ENCODE measurements at regions not wholly inside any gene's neighbourhood (a gene's known extent, or its start where the extent isn't known, plus 50 kb on each side); places are given as distances from the start of the nearest gene placed in this dataset.

DNA sequence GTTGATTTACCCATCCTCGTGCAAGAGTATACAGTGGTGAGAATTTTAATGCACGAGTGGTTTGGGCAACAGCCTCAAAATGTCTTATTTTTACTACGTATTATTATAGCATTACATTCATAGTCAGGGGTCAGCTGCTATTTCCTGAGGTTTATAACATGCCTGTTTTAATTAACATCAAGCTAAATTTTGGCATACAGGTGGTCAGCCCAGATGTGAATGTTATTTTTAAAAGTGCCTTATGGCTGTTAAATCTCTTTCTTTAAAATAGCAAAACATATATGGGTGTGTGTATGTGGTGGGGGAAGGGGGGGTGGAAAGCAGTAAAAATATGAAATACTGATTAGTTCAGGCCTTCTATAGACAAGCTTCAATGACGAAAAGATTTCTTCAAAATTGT is 424.5 kb upstream of the CLINT1 start:
- Histone ChIP-seq H3K9me3 (ENCODE audit: low read length) (no peaks in the 10 kb centered on the region), H3K4me1 (ENCODE audit: insufficient read depth, low read length) (peaks cover 13% of the 10 kb centered on the region), H3K9ac (ENCODE audit: low read length) (no peak overlapping the region), H3K27me3 (ENCODE audit: control insufficient read depth in 1 of 2, insufficient read depth in 2 of 2, low read length in 2 of 2) (no peaks in the 10 kb centered on the region), H3K27ac (ENCODE audit: low read depth, low read length) (no peak overlapping the region), H3K36me3 (ENCODE audit: insufficient read depth, low read length) (no peaks in the 10 kb centered on the region), H3K4me3 (ENCODE audit: low read depth in 1 of 2, low read length in 2 of 2) (no peak overlapping the region)

DNA sequence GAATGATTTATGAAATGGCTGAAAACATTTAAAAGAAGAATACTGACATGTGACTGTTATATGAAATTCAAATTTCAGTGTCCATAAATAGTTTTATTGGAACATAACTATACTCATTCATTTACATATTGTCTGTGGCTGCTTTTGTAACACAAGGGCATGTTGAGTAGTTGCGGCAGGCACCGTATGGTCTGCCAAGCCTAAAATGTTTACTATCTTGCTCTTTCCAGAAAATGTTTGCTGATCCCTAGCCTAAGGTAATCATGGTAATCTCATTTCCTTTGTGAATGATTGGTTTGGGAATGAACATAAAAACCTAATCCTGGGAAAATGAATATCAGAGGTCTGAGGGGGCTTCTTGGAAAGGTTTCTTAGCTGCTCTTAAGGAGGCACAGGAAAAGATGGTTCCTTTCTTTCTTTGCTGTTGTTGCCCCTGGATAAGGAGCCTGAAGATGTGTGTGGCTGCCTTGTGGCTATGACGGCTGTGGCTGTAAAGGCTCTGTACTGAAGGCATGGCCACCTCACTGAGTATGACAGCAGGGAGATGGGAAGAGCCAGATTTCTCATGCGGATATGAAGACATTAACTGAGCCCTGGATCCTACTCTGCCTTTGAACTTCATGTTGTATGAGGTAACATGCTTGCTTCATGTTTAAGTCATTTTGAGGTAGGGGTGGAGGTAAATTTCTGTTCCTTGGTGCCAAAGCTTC is 419.4 kb upstream of the CLINT1 start:
- no peak overlapping the region for H3K27ac ChIP-seq (ENCODE audit: low read depth, low read length)
- H3K9ac ChIP-seq (ENCODE audit: low read length), result no peak overlapping the region
- no peaks in the 10 kb centered on the region for H3K4me1 ChIP-seq (ENCODE audit: insufficient read depth, low read length)
- no peaks in the 10 kb centered on the region for H3K36me3 ChIP-seq (ENCODE audit: insufficient read depth, low read length)
- no peaks in the 10 kb centered on the region for H3K27me3 ChIP-seq (ENCODE audit: control insufficient read depth in 1 of 2, insufficient read depth in 2 of 2, low read length in 2 of 2)
- no peaks in the 10 kb centered on the region for H3K9me3 ChIP-seq (ENCODE audit: low read length)
- no peak overlapping the region for H3K4me3 ChIP-seq (ENCODE audit: low read depth in 1 of 2, low read length in 2 of 2)

GRCh38 chr5:158277276-158277675 is 418.3 kb upstream of the CLINT1 start:
- Histone ChIP-seq H3K9ac (ENCODE audit: low read length) (no peak overlapping the region), H3K27ac (ENCODE audit: low read depth, low read length) (no peak overlapping the region), H3K27me3 (ENCODE audit: control insufficient read depth in 1 of 2, insufficient read depth in 2 of 2, low read length in 2 of 2) (no peaks in the 10 kb centered on the region), H3K9me3 (ENCODE audit: low read length) (no peaks in the 10 kb centered on the region), H3K4me3 (ENCODE audit: low read depth in 1 of 2, low read length in 2 of 2) (no peak overlapping the region), H3K4me1 (ENCODE audit: insufficient read depth, low read length) (no peaks in the 10 kb centered on the region), H3K36me3 (ENCODE audit: insufficient read depth, low read length) (no peaks in the 10 kb centered on the region)

GRCh38 chr5:158276692-158277091 is 417.7 kb upstream of the CLINT1 start:
- Histone ChIP-seq H3K4me1 (ENCODE audit: insufficient read depth, low read length) (no peaks in the 10 kb centered on the region), H3K27ac (ENCODE audit: low read depth, low read length) (no peak overlapping the region), H3K9ac (ENCODE audit: low read length) (no peak overlapping the region), H3K27me3 (ENCODE audit: control insufficient read depth in 1 of 2, insufficient read depth in 2 of 2, low read length in 2 of 2) (no peaks in the 10 kb centered on the region), H3K9me3 (ENCODE audit: low read length) (no peaks in the 10 kb centered on the region), H3K4me3 (ENCODE audit: low read depth in 1 of 2, low read length in 2 of 2) (no peak overlapping the region), H3K36me3 (ENCODE audit: insufficient read depth, low read length) (no peaks in the 10 kb centered on the region)

- Histone ChIP-seq H3K27me3 (ENCODE audit: control insufficient read depth in 1 of 2, insufficient read depth in 2 of 2, low read length in 2 of 2) (no peaks in the 10 kb centered on the region), H3K27ac (ENCODE audit: low read depth, low read length) (no peak overlapping the region), H3K9me3 (ENCODE audit: low read length) (no peaks in the 10 kb centered on the region)
These were observed 416.6 kb upstream of the CLINT1 start for GRCh38 chr5:158275511-158275910.

GRCh38 chr5:158273035-158273434 is 414.1 kb upstream of the CLINT1 start:
- Histone ChIP-seq H3K9me3 (ENCODE audit: low read length) (no peaks in the 10 kb centered on the region), H3K36me3 (ENCODE audit: insufficient read depth, low read length) (no peaks in the 10 kb centered on the region), H3K9ac (ENCODE audit: low read length) (no peak overlapping the region), H3K4me1 (ENCODE audit: insufficient read depth, low read length) (no peaks in the 10 kb centered on the region), H3K27me3 (ENCODE audit: control insufficient read depth in 1 of 2, insufficient read depth in 2 of 2, low read length in 2 of 2) (no peaks in the 10 kb centered on the region), H3K4me3 (ENCODE audit: low read depth in 1 of 2, low read length in 2 of 2) (no peak overlapping the region), H3K27ac (ENCODE audit: low read depth, low read length) (no peak overlapping the region)

More at GRCh38 chr5:158275511-158275910, 416.6 kb upstream of the CLINT1 start:
- Histone ChIP-seq H3K4me1 (ENCODE audit: insufficient read depth, low read length) (no peaks in the 10 kb centered on the region), H3K4me3 (ENCODE audit: low read depth in 1 of 2, low read length in 2 of 2) (no peak overlapping the region), H3K9ac (ENCODE audit: low read length) (no peak overlapping the region), H3K36me3 (ENCODE audit: insufficient read depth, low read length) (no peaks in the 10 kb centered on the region)

DNA sequence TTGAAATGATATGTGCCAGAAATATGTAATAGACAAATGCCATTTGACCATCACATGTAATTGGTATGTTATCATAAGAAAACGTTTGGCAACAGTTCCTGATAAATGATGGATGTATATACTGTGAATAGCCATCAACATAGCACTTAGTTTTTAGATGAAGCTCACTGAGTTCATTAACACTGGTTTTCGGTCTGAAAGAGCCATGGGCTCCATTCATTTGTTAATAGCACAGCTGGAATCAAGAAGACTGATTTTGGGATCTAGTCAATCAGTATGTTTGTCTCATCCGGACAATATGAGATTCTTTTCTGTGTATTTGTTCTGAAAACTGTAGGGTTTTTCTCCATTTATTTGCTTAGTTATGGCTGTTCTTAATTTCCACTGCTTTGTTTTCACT is 413.5 kb upstream of the CLINT1 start:
- H3K4me3 ChIP-seq (ENCODE audit: low read depth in 1 of 2, low read length in 2 of 2), result no peak overlapping the region
- H3K9me3 ChIP-seq (ENCODE audit: low read length), result no peaks in the 10 kb centered on the region
- no peaks in the 10 kb centered on the region for H3K36me3 ChIP-seq (ENCODE audit: insufficient read depth, low read length)
- H3K4me1 ChIP-seq (ENCODE audit: insufficient read depth, low read length), result no peaks in the 10 kb centered on the region
- H3K27me3 ChIP-seq (ENCODE audit: control insufficient read depth in 1 of 2, insufficient read depth in 2 of 2, low read length in 2 of 2), result no peaks in the 10 kb centered on the region
- H3K9ac ChIP-seq (ENCODE audit: low read length), result no peak overlapping the region
- H3K27ac ChIP-seq (ENCODE audit: low read depth, low read length), result no peak overlapping the region

DNA sequence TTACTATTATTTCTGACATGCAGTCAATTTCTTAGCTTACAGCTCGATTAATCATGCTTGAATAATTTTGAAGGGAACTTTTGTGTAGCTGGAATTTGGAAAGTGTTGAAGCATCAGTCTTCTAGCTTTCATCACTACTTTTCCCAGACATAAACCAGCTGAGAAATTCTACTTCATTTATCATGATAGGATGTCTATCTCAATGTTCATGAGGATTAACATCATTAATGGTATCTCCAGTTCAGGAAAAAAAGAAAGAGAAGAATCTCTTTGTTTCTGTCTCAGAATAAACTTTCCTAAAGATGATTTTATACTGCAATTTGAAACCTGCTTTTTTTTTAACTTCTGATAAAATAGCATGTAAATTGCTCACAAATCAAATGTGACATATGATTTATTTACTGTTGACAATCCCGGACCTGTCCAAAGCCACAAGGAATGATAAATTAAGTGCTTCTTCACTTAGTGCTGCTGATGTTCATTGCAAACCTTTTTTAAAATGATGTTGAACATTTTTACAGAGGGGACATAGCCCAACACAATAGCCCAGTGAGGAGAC is 412.1 kb upstream of the CLINT1 start:
- no peak overlapping the region for H3K9ac ChIP-seq (ENCODE audit: low read length)
- no peak overlapping the region for H3K4me3 ChIP-seq (ENCODE audit: low read depth in 1 of 2, low read length in 2 of 2)
- no peaks in the 10 kb centered on the region for H3K27me3 ChIP-seq (ENCODE audit: control insufficient read depth in 1 of 2, insufficient read depth in 2 of 2, low read length in 2 of 2)
- H3K36me3 ChIP-seq (ENCODE audit: insufficient read depth, low read length), result no peaks in the 10 kb centered on the region
- no peaks in the 10 kb centered on the region for H3K9me3 ChIP-seq (ENCODE audit: low read length)
- H3K27ac ChIP-seq (ENCODE audit: low read depth, low read length), result no peak overlapping the region
- no peaks in the 10 kb centered on the region for H3K4me1 ChIP-seq (ENCODE audit: insufficient read depth, low read length)

DNA sequence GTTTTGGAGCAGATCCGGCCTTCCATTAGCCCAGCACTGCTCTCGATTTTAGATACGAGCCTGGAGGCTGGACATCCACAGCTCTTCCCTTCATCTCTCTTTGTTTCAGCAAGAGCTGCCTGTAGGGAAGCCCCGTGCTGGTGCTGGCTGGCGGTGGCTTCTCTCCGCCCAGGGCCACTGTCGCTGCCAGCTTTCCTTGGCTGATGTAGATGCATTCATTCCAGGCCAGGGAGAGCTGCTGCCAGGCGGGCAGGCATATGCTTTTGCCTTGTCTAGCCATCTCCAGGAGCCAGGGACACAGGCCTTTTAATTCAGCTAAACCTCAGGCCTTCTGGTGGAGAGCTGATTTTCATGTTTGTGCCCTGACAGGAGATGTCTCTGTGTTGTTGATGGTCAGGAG is 409.3 kb upstream of the CLINT1 start:
- no peak overlapping the region for H3K9ac ChIP-seq (ENCODE audit: low read length)
- no peaks in the 10 kb centered on the region for H3K4me1 ChIP-seq (ENCODE audit: insufficient read depth, low read length)
- H3K9me3 ChIP-seq (ENCODE audit: low read length), result no peaks in the 10 kb centered on the region
- no peaks in the 10 kb centered on the region for H3K36me3 ChIP-seq (ENCODE audit: insufficient read depth, low read length)
- no peak overlapping the region for H3K27ac ChIP-seq (ENCODE audit: low read depth, low read length)
- H3K27me3 ChIP-seq (ENCODE audit: control insufficient read depth in 1 of 2, insufficient read depth in 2 of 2, low read length in 2 of 2), result no peaks in the 10 kb centered on the region
- no peak overlapping the region for H3K4me3 ChIP-seq (ENCODE audit: low read depth in 1 of 2, low read length in 2 of 2)

GRCh38 chr5:158267228-158267627 is 408.3 kb upstream of the CLINT1 start:
- Histone ChIP-seq H3K4me1 (ENCODE audit: insufficient read depth, low read length) (no peaks in the 10 kb centered on the region), H3K36me3 (ENCODE audit: insufficient read depth, low read length) (no peaks in the 10 kb centered on the region), H3K27me3 (ENCODE audit: control insufficient read depth in 1 of 2, insufficient read depth in 2 of 2, low read length in 2 of 2) (no peaks in the 10 kb centered on the region), H3K9ac (ENCODE audit: low read length) (no peak overlapping the region), H3K4me3 (ENCODE audit: low read depth in 1 of 2, low read length in 2 of 2) (no peak overlapping the region), H3K27ac (ENCODE audit: low read depth, low read length) (no peak overlapping the region), H3K9me3 (ENCODE audit: low read length) (no peaks in the 10 kb centered on the region)

DNA sequence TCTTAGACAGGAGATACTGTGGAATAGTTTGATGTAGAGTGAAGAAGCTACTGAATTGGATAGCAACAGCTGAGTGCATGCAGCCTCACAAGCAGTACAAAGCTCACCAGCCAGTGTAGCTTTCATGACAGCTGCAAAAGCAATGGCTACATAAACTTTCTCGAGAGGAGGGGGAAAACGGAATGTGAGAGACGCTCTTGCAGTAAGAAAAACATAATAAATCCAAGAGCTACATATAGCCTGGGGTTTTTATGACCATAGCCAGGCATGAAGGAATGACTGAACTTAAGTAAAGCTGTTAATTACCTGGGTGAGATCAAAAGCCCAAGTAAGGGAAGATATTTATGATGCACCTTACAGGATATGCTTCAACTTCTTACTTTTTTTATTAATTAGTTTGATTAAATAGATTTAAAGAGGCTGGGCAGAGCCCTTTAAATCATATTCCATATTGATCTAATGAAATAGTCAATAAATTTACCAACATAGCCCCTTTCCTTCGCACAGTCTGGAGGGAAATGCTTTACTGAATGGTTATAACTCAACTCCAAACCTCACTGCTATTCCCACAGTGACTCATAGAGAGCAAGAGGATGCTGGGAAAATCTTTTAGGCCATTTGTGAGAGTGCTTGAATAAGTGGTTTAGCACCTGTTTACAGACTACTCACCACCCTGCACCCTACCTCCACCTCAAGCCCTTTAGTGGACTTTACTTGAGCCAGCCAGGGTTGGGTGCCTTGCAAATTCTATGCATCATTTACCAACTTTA is 407.2 kb upstream of the CLINT1 start:
- no peak overlapping the region for H3K27ac ChIP-seq (ENCODE audit: low read depth, low read length)
- H3K4me3 ChIP-seq (ENCODE audit: low read depth in 1 of 2, low read length in 2 of 2), result no peak overlapping the region
- no peaks in the 10 kb centered on the region for H3K4me1 ChIP-seq (ENCODE audit: insufficient read depth, low read length)
- no peaks in the 10 kb centered on the region for H3K27me3 ChIP-seq (ENCODE audit: control insufficient read depth in 1 of 2, insufficient read depth in 2 of 2, low read length in 2 of 2)
- H3K36me3 ChIP-seq (ENCODE audit: insufficient read depth, low read length), result no peaks in the 10 kb centered on the region
- H3K9ac ChIP-seq (ENCODE audit: low read length), result no peak overlapping the region
- H3K9me3 ChIP-seq (ENCODE audit: low read length), result no peaks in the 10 kb centered on the region

Data from muscle layer of colon (tissue), 2 donors.